ENCODE measurements at regions not wholly inside any gene's neighbourhood (a gene's known extent, or its start where the extent isn't known, plus 50 kb on each side); places are given as distances from the start of the nearest gene placed in this dataset.

DNA sequence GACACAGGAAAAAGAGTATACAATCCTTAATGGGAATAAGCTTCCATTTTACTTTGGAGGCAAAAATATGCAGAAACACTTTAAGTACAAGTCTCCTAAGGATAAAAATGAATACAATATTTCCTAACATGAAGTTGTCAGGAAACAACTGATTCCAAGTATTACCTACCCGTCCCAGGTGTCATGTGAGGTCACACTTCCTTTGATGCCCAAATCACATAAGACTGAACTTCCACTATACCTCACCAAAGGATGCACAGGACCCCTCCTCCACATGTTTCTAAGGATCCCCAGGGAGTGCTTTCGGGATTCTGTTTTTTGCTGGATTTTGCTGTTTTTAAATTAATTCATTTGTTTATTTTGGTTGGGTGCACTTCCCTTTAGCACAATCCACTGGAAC is 438.5 kb upstream of the TCF4 start:
- no peak overlapping the region for H2AFZ ChIP-seq (ENCODE audit: low read length)
- H3K27me3 ChIP-seq (replicated peaks; ENCODE audit: insufficient read depth, low read length): no peaks in the 10 kb centered on the region
- no peaks in the 10 kb centered on the region for H4K20me1 ChIP-seq (ENCODE audit: insufficient read depth, low read length)
- H3K9me3 ChIP-seq (replicated peaks; ENCODE audit: insufficient read depth, low read length): no peaks in the 10 kb centered on the region
- H3K4me1 ChIP-seq (ENCODE audit: low read length): no peaks in the 10 kb centered on the region
- no peak overlapping the region for H3K4me2 ChIP-seq (ENCODE audit: low read depth, low read length)
- no peak overlapping the region for H3K27ac ChIP-seq (ENCODE audit: low read length)
- no peak overlapping the region for H3K4me3 ChIP-seq (ENCODE audit: low read length)
- DNase-seq: no peak
- no peak overlapping the region for H3K9ac ChIP-seq (ENCODE audit: low read length)
- no peaks in the 10 kb centered on the region for H3K36me3 ChIP-seq (replicated peaks; ENCODE audit: insufficient read depth, low read length)
- no peaks in the 10 kb centered on the region for H3K79me2 ChIP-seq (ENCODE audit: low read length)
- H3F3A ChIP-seq (ENCODE audit: insufficient read depth, low read length): no peaks in the 10 kb centered on the region
- no peaks in the 10 kb centered on the region for H3K9me2 ChIP-seq (replicated peaks; ENCODE audit: insufficient read depth, low read length)
- no peak for TF ChIP-seq EZH2 (optimal IDR thresholded peaks at IDR 0.05; ENCODE audit: low read depth, low read length)
- no peak for TF ChIP-seq CTCF (IDR thresholded peaks at IDR 0.05; ENCODE audit: low read length)
- no peak for TF ChIP-seq EZH2phosphoT487 (IDR thresholded peaks at IDR 0.05; ENCODE audit: low read length)

GRCh38 chr18:56021809-56022195 is 433.8 kb upstream of the TCF4 start:
- H3K9me3 ChIP-seq (replicated peaks; ENCODE audit: insufficient read depth, low read length): no peaks in the 10 kb centered on the region
- no peaks in the 10 kb centered on the region for H3K79me2 ChIP-seq (ENCODE audit: low read length)
- no peak for DNase-seq

DNA sequence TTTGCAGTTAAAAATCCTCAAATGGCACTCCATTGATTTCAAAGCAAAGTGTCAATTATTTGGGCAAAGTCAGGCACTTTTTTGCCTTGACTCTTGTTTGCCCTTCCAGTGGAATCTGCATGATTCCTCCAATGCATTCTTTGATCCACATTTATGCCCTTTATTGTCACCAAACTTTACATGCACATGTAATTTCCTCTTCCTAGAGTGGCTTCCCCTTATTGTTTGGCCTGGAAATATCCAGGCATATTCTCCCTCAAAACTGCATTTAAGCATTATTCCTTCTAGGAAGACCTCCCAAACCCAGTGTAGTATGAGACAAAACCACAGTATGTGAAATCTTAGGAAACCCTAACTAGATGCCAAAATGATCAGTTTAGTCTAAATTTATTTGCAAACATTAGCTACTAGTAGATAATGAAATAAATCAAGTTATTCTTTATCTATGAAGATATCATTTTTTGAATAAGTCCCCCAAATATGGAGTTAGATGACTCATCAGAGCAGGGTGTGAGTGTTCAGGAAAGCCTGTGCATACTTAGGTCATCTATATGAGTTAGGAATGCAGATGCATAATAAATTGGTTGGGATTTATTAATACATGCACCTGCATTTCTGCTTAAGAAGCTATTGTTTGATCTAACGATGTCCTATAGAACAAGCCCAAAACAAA is 433.3 kb upstream of the TCF4 start:
- H3F3A ChIP-seq (ENCODE audit: insufficient read depth, low read length): no peaks in the 10 kb centered on the region
- H2AFZ ChIP-seq (ENCODE audit: low read length): no peak overlapping the region
- H3K36me3 ChIP-seq (replicated peaks; ENCODE audit: insufficient read depth, low read length): no peaks in the 10 kb centered on the region
- no peak overlapping the region for H3K9ac ChIP-seq (ENCODE audit: low read length)
- no peak for DNase-seq
- no peaks in the 10 kb centered on the region for H3K79me2 ChIP-seq (ENCODE audit: low read length)
- no peak overlapping the region for H3K4me2 ChIP-seq (ENCODE audit: low read depth, low read length)
- H3K9me3 ChIP-seq (replicated peaks; ENCODE audit: insufficient read depth, low read length): no peaks in the 10 kb centered on the region
- no peak overlapping the region for H3K4me3 ChIP-seq (ENCODE audit: low read length)
- H3K4me1 ChIP-seq (ENCODE audit: low read length): no peaks in the 10 kb centered on the region
- no peak overlapping the region for H3K27ac ChIP-seq (ENCODE audit: low read length)
- no peaks in the 10 kb centered on the region for H4K20me1 ChIP-seq (ENCODE audit: insufficient read depth, low read length)
- no peaks in the 10 kb centered on the region for H3K9me2 ChIP-seq (replicated peaks; ENCODE audit: insufficient read depth, low read length)
- H3K27me3 ChIP-seq (replicated peaks; ENCODE audit: insufficient read depth, low read length): no peaks in the 10 kb centered on the region
- TF ChIP-seq EZH2 (optimal IDR thresholded peaks at IDR 0.05; ENCODE audit: low read depth, low read length) (no peak), CTCF (IDR thresholded peaks at IDR 0.05; ENCODE audit: low read length) (no peak), EZH2phosphoT487 (IDR thresholded peaks at IDR 0.05; ENCODE audit: low read length) (no peak)

More at GRCh38 chr18:56021809-56022195, 433.8 kb upstream of the TCF4 start:
- Histone ChIP-seq H3K9ac (ENCODE audit: low read length) (no peak overlapping the region), H4K20me1 (ENCODE audit: insufficient read depth, low read length) (no peaks in the 10 kb centered on the region), H3K36me3 (replicated peaks; ENCODE audit: insufficient read depth, low read length) (no peaks in the 10 kb centered on the region), H3K27me3 (replicated peaks; ENCODE audit: insufficient read depth, low read length) (no peaks in the 10 kb centered on the region), H3K4me2 (ENCODE audit: low read depth, low read length) (no peak overlapping the region), H3F3A (ENCODE audit: insufficient read depth, low read length) (no peaks in the 10 kb centered on the region), H2AFZ (ENCODE audit: low read length) (no peak overlapping the region), H3K9me2 (replicated peaks; ENCODE audit: insufficient read depth, low read length) (no peaks in the 10 kb centered on the region), H3K27ac (ENCODE audit: low read length) (no peak overlapping the region), H3K4me3 (ENCODE audit: low read length) (no peak overlapping the region), H3K4me1 (ENCODE audit: low read length) (no peaks in the 10 kb centered on the region)
- TF ChIP-seq EZH2phosphoT487 (IDR thresholded peaks at IDR 0.05; ENCODE audit: low read length) (no peak), EZH2 (optimal IDR thresholded peaks at IDR 0.05; ENCODE audit: low read depth, low read length) (no peak), CTCF (IDR thresholded peaks at IDR 0.05; ENCODE audit: low read length) (no peak)

Measured in MM.1S (cell line).